Muscle layer of colon (tissue), 2 donors: ENCODE measurements at regions not wholly inside any gene's neighbourhood (a gene's known extent, or its start where the extent isn't known, plus 50 kb on each side); places are given as distances from the start of the nearest gene placed in this dataset.
"Not testable (repeated sequence)": the region's sequence is repeated elsewhere in the genome, so short reads cannot be mapped to it uniquely, and the experiment has no call there.

Source experiments
- H3K27ac ChIP-seq: one replicate; pipeline ENCODE4 v1.7.0; 2013; ENCODE audit warnings: low read depth, mild to moderate bottlenecking, low read length, moderate library complexity
- H3K27me3 ChIP-seq, 2 donors: one replicate each; pipeline ENCODE4 v1.7.0; 2013; ENCODE audit warnings: low read length in 2 of 2, mild to moderate bottlenecking in 2 of 2; ENCODE audit not compliant: insufficient read depth in 2 of 2, control insufficient read depth in 1 of 2
- H3K36me3 ChIP-seq: one replicate; pipeline ENCODE4 v1.7.0; 2013; ENCODE audit warnings: mild to moderate bottlenecking, low read length; ENCODE audit not compliant: insufficient read depth
- H3K4me1 ChIP-seq: one replicate; pipeline ENCODE4 v1.7.0; 2013; ENCODE audit warnings: mild to moderate bottlenecking, low read length; ENCODE audit not compliant: insufficient read depth
- H3K4me3 ChIP-seq, 2 donors: one replicate each; pipeline ENCODE4 v1.7.0; 2013; ENCODE audit warnings: low read length in 2 of 2, low read depth in 1 of 2, mild to moderate bottlenecking in 1 of 2, moderate library complexity in 1 of 2
- H3K9ac ChIP-seq: one replicate; pipeline ENCODE4 v1.7.0; 2013; ENCODE audit warnings: low read length
- H3K9me3 ChIP-seq: one replicate; pipeline ENCODE4 v1.7.0; 2013; ENCODE audit warnings: mild to moderate bottlenecking, low read length
- donor health status: abdominal sarcoma.
- donor health status: Adenocarcinoma of cecum.

DNA sequence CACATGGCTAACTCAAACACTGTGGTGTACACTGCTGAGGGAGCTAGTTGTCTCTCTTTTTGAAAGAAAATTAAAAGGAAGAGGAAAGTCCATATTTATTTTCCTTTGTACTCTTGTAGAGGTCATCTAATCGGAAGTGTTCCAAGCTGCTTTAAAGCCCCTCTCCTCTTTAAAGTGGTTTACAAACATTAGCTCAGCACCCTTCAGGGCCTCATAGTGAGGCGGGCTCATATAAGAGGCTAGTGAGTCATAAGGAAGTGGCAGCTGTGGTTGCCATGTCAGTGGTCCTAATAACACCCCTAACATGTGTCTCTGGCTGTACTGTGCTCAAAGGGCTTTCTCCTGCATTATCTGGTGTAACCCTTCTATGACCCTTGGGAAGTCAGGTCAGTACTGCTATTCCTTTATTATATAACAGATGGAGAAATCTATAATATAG, 104.4 kb upstream of the SERBP1 start:
- Histone ChIP-seq H3K27ac (no peak overlapping the region), H3K9ac (no peak overlapping the region), H3K36me3 (no peaks in the 10 kb centered on the region), H3K9me3 (no peaks in the 10 kb centered on the region), H3K27me3 (no peaks in the 10 kb centered on the region), H3K4me3 (no peak overlapping the region), H3K4me1 (no peaks in the 10 kb centered on the region)

DNA sequence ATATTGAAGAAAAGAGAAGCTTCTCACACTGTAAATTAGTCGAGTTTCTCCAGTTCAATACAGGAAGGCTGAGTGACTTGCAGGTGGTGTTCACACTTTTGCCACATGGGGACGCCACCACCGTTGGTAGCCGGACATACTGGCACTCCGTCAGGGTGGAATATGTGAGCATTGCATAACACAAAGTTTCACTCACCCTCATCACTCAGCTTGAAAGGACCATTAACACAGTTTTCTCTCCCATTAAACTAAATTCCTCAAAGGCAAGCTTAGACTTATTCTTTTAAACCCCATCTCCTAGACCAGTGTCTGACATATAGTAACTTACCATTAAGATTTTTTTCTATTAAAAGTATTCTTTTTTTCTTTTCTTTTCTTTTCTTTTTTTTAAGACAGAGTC, 105.3 kb upstream of the SERBP1 start:
- Histone ChIP-seq H3K4me3 (no peak overlapping the region), H3K9me3 (no peaks in the 10 kb centered on the region), H3K4me1 (no peaks in the 10 kb centered on the region), H3K27ac (no peak overlapping the region), H3K27me3 (no peaks in the 10 kb centered on the region), H3K9ac (no peak overlapping the region), H3K36me3 (no peaks in the 10 kb centered on the region)

DNA sequence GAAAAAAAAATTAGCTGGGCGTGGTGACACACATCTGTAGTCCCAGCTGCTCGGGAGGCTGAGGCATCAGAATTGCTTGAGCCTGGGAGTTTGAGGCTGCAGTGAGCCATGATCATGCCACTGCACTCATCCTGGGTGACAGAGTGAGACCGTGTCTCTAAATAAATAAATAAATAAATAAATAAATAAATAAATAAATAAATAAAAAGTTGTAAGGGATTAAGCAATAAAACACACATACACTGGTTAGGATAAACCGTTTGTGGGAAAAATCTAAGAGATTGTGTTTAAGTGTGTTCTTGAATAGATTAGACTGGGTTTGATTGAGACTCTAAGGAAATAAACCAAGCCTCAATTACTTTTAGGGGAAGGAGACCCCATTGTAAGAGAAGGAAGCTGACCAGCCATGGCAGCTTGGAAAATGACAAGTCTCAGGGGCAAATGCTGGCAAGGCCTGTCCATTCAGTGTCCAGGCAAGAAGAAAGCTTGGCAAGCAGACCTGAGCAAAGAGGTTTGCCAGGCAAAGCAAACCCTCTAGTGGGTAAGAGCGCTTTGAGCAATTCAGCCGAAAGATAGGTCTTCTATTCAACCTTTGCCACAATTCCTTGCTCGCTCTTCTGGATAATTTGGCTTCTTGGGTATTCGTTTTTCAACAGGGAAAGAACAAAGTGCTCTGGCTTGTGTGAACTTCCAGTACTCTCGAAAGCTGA, 106.9 kb upstream of the SERBP1 start:
- Histone ChIP-seq H3K27ac (no peak overlapping the region), H3K9me3 (no peaks in the 10 kb centered on the region), H3K27me3 (no peaks in the 10 kb centered on the region), H3K36me3 (no peaks in the 10 kb centered on the region), H3K9ac (no peak overlapping the region), H3K4me1 (no peaks in the 10 kb centered on the region), H3K4me3 (no peak overlapping the region)

DNA sequence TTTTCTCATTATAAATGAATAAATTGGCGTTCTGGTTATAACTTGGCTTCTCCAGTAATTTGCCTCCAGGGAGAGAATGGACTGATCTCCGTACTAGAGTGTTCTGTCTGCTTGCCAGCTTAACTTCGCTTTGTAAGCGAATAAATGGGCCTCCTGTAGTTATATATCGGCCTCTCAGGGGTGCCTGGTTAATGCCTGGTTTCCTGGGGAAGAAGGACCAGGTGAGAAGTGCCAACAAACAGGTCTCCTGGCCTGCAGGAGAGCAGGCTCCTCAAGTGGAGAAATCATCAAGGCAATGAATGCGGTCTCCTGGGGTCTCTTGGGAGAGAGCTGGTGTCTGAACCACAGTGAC, 107.4 kb upstream of the SERBP1 start:
- Histone ChIP-seq H3K4me1 (no peaks in the 10 kb centered on the region), H3K9me3 (no peaks in the 10 kb centered on the region), H3K27ac (no peak overlapping the region), H3K27me3 (no peaks in the 10 kb centered on the region), H3K36me3 (no peaks in the 10 kb centered on the region), H3K4me3 (no peak overlapping the region), H3K9ac (no peak overlapping the region)

DNA sequence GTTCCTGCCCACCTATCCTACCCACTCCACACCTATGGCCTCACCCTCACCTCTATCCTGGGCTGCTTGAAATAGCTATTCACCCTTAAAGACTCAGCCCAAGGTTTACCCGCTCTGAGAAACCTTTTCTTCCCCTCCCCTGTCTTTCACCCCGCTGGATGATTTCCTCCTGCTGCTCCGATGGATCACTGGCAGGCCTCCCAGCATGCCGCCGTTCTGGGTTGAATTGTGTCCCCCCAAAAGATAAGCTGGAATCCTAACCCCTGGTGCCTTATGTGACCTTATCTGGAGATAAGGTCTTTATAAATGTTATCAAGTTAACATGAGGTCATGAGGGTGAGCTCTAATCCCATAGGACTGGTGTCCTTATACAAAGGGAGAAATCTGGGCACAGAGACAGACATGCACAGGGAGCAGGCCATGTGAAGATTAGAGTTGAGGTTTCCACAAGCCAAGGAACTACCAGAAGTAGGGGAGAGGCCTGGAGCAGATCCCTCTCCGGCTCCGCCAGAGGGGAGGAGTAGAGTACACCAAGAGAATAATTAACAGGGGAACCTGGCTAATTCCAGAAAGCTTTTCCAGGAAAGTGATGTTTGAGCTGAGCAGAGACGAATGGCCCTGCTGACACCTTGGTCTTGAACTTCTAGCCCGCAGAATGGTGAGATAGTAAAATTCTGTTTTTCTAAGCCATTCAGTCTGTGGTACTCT, 110.0 kb upstream of the SERBP1 start:
- H3K9ac ChIP-seq, result no peak overlapping the region
- no peak overlapping the region for H3K27ac ChIP-seq
- H3K36me3 ChIP-seq, result no peaks in the 10 kb centered on the region
- no peaks in the 10 kb centered on the region for H3K27me3 ChIP-seq
- no peaks in the 10 kb centered on the region for H3K9me3 ChIP-seq
- no peak overlapping the region for H3K4me3 ChIP-seq
- H3K4me1 ChIP-seq, result no peaks in the 10 kb centered on the region

DNA sequence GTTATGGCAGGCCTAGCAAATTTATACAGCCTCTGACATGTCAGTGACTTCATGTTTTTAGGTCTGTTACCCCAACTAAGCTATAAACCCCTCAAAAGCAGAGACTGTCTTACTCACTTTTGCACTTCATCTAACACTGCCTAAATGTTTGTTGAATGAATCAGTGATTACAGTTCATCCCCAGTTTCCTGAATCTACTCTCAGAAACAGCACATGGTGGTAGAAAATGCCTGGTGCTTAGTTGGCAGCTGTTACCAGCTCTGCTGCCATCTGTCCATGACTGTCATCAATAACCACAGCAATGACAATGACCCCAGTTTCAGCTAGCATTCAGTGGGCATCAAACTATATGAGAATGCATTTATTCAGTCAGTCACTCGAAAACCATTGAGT, 110.5 kb upstream of the SERBP1 start:
- H3K4me3 ChIP-seq, result no peak overlapping the region
- no peaks in the 10 kb centered on the region for H3K4me1 ChIP-seq
- H3K9ac ChIP-seq, result no peak overlapping the region
- no peaks in the 10 kb centered on the region for H3K27me3 ChIP-seq
- H3K9me3 ChIP-seq, result no peaks in the 10 kb centered on the region
- H3K36me3 ChIP-seq, result no peaks in the 10 kb centered on the region
- H3K27ac ChIP-seq, result no peak overlapping the region

DNA sequence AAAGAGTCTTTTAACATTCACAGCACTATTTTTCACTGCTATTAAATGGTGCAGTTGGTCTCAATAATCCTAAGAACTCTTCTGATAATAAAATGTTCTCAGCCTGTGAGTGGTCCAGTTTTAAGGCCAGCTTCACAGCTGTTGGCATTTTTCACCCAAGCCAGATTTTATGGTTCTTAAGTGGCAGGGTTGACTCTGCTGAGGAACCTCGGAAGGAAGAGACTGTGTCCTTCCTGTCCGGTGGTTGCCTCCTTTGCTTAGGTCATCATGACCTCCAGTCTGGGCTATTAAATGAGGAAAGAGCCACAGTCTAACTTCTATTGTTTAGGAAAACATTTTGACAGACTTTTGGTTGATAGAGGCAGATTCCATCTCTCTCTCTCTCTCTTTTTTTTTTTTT, 112.5 kb upstream of the SERBP1 start:
- no peaks in the 10 kb centered on the region for H3K4me1 ChIP-seq
- no peak overlapping the region for H3K27ac ChIP-seq
- H3K36me3 ChIP-seq, result no peaks in the 10 kb centered on the region
- H3K27me3 ChIP-seq, result no peaks in the 10 kb centered on the region
- no peaks in the 10 kb centered on the region for H3K9me3 ChIP-seq
- H3K9ac ChIP-seq, result no peak overlapping the region
- no peak overlapping the region for H3K4me3 ChIP-seq

DNA sequence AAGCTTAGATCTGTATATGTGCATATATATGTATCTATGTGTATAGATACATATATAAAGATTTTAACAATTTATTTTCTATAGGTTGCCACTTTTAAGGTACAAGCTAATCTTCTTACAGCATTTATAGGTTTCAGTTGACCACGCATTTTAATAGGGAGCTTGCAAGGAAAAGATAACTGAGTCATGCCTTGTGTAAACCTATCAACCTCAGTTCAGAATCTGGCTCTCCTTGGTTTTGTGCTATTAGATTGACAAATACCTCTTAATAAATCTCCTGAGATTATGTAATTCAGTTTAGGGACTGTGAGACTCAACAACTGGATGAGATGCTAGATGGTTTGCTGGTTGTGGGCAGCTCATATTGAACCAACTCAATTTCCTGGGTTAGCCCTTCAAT, 114.7 kb upstream of the SERBP1 start:
- no peaks in the 10 kb centered on the region for H3K4me1 ChIP-seq
- H3K36me3 ChIP-seq, result no peaks in the 10 kb centered on the region
- H3K9me3 ChIP-seq, result no peaks in the 10 kb centered on the region
- H3K27ac ChIP-seq, result no peak overlapping the region
- no peak overlapping the region for H3K4me3 ChIP-seq
- H3K27me3 ChIP-seq, result no peaks in the 10 kb centered on the region
- H3K9ac ChIP-seq, result no peak overlapping the region

DNA sequence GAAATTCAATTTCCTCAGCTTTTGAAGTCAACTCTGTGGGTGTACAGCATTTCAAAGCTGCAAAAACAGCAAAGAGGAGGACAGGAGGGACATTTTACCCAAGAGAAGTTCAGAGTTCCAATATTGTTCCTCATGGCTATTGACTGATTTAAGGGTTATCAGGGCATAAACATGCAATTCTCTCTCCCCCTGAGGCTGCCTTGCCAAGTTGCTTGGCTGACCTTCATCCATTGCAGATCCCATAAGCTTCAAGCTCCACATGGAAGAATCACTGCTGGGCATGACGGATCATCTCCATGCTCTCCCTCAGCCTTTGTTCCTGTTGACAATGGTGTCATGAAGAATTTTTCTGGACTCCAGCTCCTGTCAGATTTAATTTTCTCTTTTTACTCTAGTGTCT, 115.2 kb upstream of the SERBP1 start:
- Histone ChIP-seq H3K9ac (no peak overlapping the region), H3K36me3 (no peaks in the 10 kb centered on the region), H3K27me3 (no peaks in the 10 kb centered on the region), H3K9me3 (no peaks in the 10 kb centered on the region), H3K4me3 (no peak overlapping the region), H3K4me1 (no peaks in the 10 kb centered on the region), H3K27ac (no peak overlapping the region)

DNA sequence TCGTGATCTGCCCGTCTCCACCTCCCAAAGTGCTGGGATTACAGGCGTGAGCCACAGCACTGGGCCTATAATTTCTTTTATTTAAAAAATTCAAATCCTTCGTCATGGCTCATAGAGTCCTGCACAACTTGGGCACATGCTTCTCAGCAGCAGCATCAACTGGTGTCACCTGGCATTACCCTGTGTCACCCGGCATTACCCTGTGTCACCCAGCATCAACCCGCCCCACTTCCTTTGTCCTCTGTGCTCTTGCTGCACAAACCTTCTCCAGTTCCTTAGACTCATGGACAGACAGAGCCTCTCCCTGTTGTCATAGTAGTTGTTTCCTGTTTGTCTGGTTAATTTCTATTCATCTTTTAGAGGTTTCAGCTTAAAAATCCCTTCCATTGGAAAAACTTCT, 121.2 kb upstream of the SERBP1 start:
- Histone ChIP-seq H3K4me1 (no peaks in the 10 kb centered on the region), H3K27ac (no peak overlapping the region), H3K9ac (no peak overlapping the region), H3K36me3 (no peaks in the 10 kb centered on the region), H3K4me3 (no peak overlapping the region), H3K9me3 (no peaks in the 10 kb centered on the region), H3K27me3 (no peaks in the 10 kb centered on the region)

DNA sequence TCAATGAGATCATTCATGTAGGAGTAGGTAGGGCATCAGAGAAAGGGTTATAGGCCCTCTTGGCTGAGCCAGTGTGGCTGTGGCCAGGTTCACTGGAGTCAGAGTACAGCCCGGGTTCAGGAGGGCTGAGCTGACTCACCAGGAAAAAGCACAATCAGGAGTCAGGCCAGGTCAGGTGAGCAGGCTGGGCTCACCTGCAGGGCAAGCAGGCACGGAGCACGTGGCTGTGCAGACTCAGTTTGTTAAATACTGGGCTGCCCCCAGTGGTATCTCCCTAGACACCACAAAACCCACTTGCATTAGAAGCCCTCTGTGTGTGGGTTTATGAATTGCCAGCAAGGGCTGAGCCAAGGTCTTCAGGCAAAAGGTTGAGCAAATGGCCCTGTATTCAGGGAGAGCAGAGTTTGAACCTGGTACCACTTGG, 122.1 kb upstream of the SERBP1 start:
- Histone ChIP-seq H3K27me3 (no peaks in the 10 kb centered on the region), H3K9me3 (no peaks in the 10 kb centered on the region), H3K4me1 (no peaks in the 10 kb centered on the region), H3K27ac (no peak overlapping the region), H3K36me3 (no peaks in the 10 kb centered on the region), H3K9ac (no peak overlapping the region), H3K4me3 (no peak overlapping the region)

DNA sequence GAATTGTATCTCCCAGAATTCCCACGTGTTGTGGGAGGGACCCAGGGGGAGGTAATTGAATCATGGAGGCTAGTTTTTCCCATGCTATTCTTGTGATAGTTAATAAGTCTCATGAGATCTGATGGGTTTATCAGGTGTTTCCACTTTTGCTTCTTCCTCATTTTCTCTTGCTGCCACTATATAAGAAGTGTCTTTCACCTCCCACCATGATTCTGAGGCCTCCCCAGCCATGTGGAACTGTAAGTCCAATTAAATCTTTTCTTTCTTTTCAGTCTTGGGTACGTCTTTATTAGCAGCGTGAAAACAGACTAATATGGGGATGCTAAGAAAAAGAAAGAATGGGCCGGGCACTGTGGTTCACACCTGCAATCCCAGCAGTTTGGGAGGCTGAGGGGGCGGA, 124.0 kb upstream of the SERBP1 start:
- H3K4me1 ChIP-seq, H3K27ac ChIP-seq, H3K9ac ChIP-seq, H3K4me3 ChIP-seq, H3K9me3 ChIP-seq, H3K27me3 ChIP-seq, H3K36me3 ChIP-seq: not testable (repeated sequence)
